ENCODE measurements at regions not wholly inside any gene's neighbourhood (a gene's known extent, or its start where the extent isn't known, plus 50 kb on each side); places are given as distances from the start of the nearest gene placed in this dataset.

GRCh38 chr21:15301014-15301413 lies 236.2 kb upstream of the NRIP1 start:
- Histone ChIP-seq H3K9ac (ENCODE audit: low read depth, low read length, poor library complexity, severe bottlenecking) (no peak overlapping the region), H4K20me1 (ENCODE audit: insufficient read depth, low read length, poor library complexity, severe bottlenecking) (no peaks in the 10 kb centered on the region), H3K4me2 (ENCODE audit: low read depth, low read length, poor library complexity, severe bottlenecking) (no peak overlapping the region), H3K4me3 (ENCODE audit: low read length, poor library complexity, severe bottlenecking) (no peak overlapping the region), H3K4me1 (ENCODE audit: insufficient read depth, low read length, poor library complexity, severe bottlenecking) (no peaks in the 10 kb centered on the region), H3K79me2 (ENCODE audit: insufficient read depth, low read length) (no peaks in the 10 kb centered on the region), H2AFZ (ENCODE audit: low read length) (no peak overlapping the region), H3K9me2 (replicated peaks; ENCODE audit: low read depth, low read length) (no peaks in the 10 kb centered on the region), H3K9me3 (ENCODE audit: insufficient read depth, low read depth, low read length) (peaks cover 6% of the 10 kb centered on the region; the same call in 1 of the 2 replicates), H3F3A (ENCODE audit: low read depth) (no peaks in the 10 kb centered on the region), H3K27me3 (ENCODE audit: insufficient read depth, low read length, poor library complexity, severe bottlenecking) (no peaks in the 10 kb centered on the region), H3K36me3 (ENCODE audit: insufficient read depth, low read length) (no peaks in the 10 kb centered on the region)
- TF ChIP-seq CTCF (conservative IDR thresholded peaks at IDR 0.05; ENCODE audit: low read length) = no peak
- no peak for TF ChIP-seq EZH2phosphoT487 (IDR thresholded peaks at IDR 0.05; ENCODE audit: borderline replicate concordance)

DNA sequence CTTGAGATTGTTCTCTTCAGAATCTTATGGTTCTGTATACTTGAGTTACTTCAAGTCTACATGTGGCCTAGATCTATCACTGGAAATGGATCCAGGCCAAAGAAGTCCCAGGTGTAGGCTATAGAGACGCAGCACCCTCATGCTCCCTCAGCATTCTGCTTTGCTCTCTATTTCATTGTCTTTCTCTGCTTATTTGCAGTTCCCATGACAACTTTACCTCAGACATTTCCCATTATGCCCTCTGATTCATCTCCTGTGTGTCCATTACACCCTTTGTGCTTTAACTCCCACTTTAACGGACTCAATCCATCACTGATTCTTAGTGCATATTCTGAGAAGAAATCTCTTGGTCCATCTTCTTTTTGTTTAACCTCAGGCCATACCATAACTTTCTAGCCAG lies 236.9 kb upstream of the NRIP1 start:
- Histone ChIP-seq H3K36me3 (ENCODE audit: insufficient read depth, low read length) (no peaks in the 10 kb centered on the region), H3K9me2 (replicated peaks; ENCODE audit: low read depth, low read length) (no peaks in the 10 kb centered on the region), H2AFZ (ENCODE audit: low read length) (no peak overlapping the region), H3K9me3 (ENCODE audit: insufficient read depth, low read depth, low read length) (peaks cover 6% of the 10 kb centered on the region; the same call in 1 of the 2 replicates), H3K4me2 (ENCODE audit: low read depth, low read length, poor library complexity, severe bottlenecking) (no peak overlapping the region), H3K79me2 (ENCODE audit: insufficient read depth, low read length) (no peaks in the 10 kb centered on the region), H3F3A (ENCODE audit: low read depth) (no peaks in the 10 kb centered on the region), H4K20me1 (ENCODE audit: insufficient read depth, low read length, poor library complexity, severe bottlenecking) (no peaks in the 10 kb centered on the region), H3K9ac (ENCODE audit: low read depth, low read length, poor library complexity, severe bottlenecking) (no peak overlapping the region), H3K27me3 (ENCODE audit: insufficient read depth, low read length, poor library complexity, severe bottlenecking) (no peaks in the 10 kb centered on the region), H3K4me1 (ENCODE audit: insufficient read depth, low read length, poor library complexity, severe bottlenecking) (no peaks in the 10 kb centered on the region), H3K4me3 (ENCODE audit: low read length, poor library complexity, severe bottlenecking) (no peak overlapping the region)
- TF ChIP-seq EZH2phosphoT487 (IDR thresholded peaks at IDR 0.05; ENCODE audit: borderline replicate concordance) (no peak), CTCF (conservative IDR thresholded peaks at IDR 0.05; ENCODE audit: low read length) (no peak)

GRCh38 chr21:15306271-15306670 lies 241.5 kb upstream of the NRIP1 start:
- Histone ChIP-seq H3K4me2 (ENCODE audit: low read depth, low read length, poor library complexity, severe bottlenecking) (no peak overlapping the region), H3K9ac (ENCODE audit: low read depth, low read length, poor library complexity, severe bottlenecking) (no peak overlapping the region), H2AFZ (ENCODE audit: low read length) (no peak overlapping the region), H3F3A (ENCODE audit: low read depth) (no peaks in the 10 kb centered on the region), H3K79me2 (ENCODE audit: insufficient read depth, low read length) (no peaks in the 10 kb centered on the region), H3K27me3 (ENCODE audit: insufficient read depth, low read length, poor library complexity, severe bottlenecking) (no peaks in the 10 kb centered on the region), H3K36me3 (ENCODE audit: insufficient read depth, low read length) (no peaks in the 10 kb centered on the region), H4K20me1 (ENCODE audit: insufficient read depth, low read length, poor library complexity, severe bottlenecking) (no peaks in the 10 kb centered on the region), H3K9me3 (ENCODE audit: insufficient read depth, low read depth, low read length) (no peaks in the 10 kb centered on the region; the same call in 1 of the 2 replicates), H3K9me2 (replicated peaks; ENCODE audit: low read depth, low read length) (no peaks in the 10 kb centered on the region), H3K4me3 (ENCODE audit: low read length, poor library complexity, severe bottlenecking) (no peak overlapping the region), H3K4me1 (ENCODE audit: insufficient read depth, low read length, poor library complexity, severe bottlenecking) (no peaks in the 10 kb centered on the region)
- TF ChIP-seq EZH2phosphoT487 (IDR thresholded peaks at IDR 0.05; ENCODE audit: borderline replicate concordance) = no peak
- TF ChIP-seq CTCF (conservative IDR thresholded peaks at IDR 0.05; ENCODE audit: low read length) = no peak
